ENCODE measurements at regions not wholly inside any gene's neighbourhood (a gene's known extent, or its start where the extent isn't known, plus 50 kb on each side); places are given as distances from the start of the nearest gene placed in this dataset.

GRCh38 chrX:73965833-73966232 is 113.3 kb upstream of the XIST start:
- peaks cover 34% of the 10 kb centered on the region for H3K4me1 Mint-ChIP-seq
- peak; percentile 74 for DNase-seq
- peak overlapping the region; percentile 80 for H3K27ac Mint-ChIP-seq
- Histone ChIP-seq H3K4me1 (ENCODE audit: control insufficient read depth, insufficient read depth, low read length) (peaks cover 3% of the 10 kb centered on the region), H3K9ac (ENCODE audit: extremely low read depth, low read length, poor library complexity, severe bottlenecking) (no peak overlapping the region), H3K27ac (ENCODE audit: low read depth, low read length) (no peak overlapping the region), H3K4me3 (ENCODE audit: low read length) (no peak overlapping the region), H3K36me3 (ENCODE audit: control insufficient read depth, insufficient read depth, low read length) (peaks cover 14% of the 10 kb centered on the region), H3K27me3 (ENCODE audit: control insufficient read depth, insufficient read depth, low read length, poor library complexity, severe bottlenecking) (no peaks in the 10 kb centered on the region), H3K9me3 (ENCODE audit: control insufficient read depth, low read length) (no peaks in the 10 kb centered on the region)
- peaks cover 35% of the 10 kb centered on the region for H3K36me3 Mint-ChIP-seq (ENCODE audit: low read depth)
- 50% methylated on average over 2 of the region's 2 CpGs; no CpG with 5 or more reads in 1 of the 2 experiments for WGBS, 2 experiments (ENCODE audit: insufficient coverage in 1 of 2, insufficient read length in 1 of 2)
- TF ChIP-seq CTCF (conservative IDR thresholded peaks at IDR 0.05), result no peak
- no peaks in the 10 kb centered on the region for H3K27me3 Mint-ChIP-seq (ENCODE audit: insufficient read depth)
- H3K9me3 Mint-ChIP-seq, result peaks cover 7% of the 10 kb centered on the region
- no peak overlapping the region for H3K4me3 Mint-ChIP-seq

GRCh38 chrX:73964579-73964978 is 112.1 kb upstream of the XIST start:
- Mint-ChIP-seq H3K9me3 (peaks cover 3% of the 10 kb centered on the region), H3K36me3 (ENCODE audit: low read depth) (peaks cover 33% of the 10 kb centered on the region), H3K4me3 (no peak overlapping the region), H3K4me1 (peaks cover 34% of the 10 kb centered on the region), H3K27ac (peak overlapping the region; percentile 80), H3K27me3 (ENCODE audit: insufficient read depth) (no peaks in the 10 kb centered on the region)
- Histone ChIP-seq H3K4me1 (ENCODE audit: control insufficient read depth, insufficient read depth, low read length) (peaks cover 3% of the 10 kb centered on the region), H3K9me3 (ENCODE audit: control insufficient read depth, low read length) (no peaks in the 10 kb centered on the region), H3K9ac (ENCODE audit: extremely low read depth, low read length, poor library complexity, severe bottlenecking) (no peak overlapping the region), H3K36me3 (ENCODE audit: control insufficient read depth, insufficient read depth, low read length) (peaks cover 6% of the 10 kb centered on the region), H3K4me3 (ENCODE audit: low read length) (no peak overlapping the region), H3K27me3 (ENCODE audit: control insufficient read depth, insufficient read depth, low read length, poor library complexity, severe bottlenecking) (no peaks in the 10 kb centered on the region), H3K27ac (ENCODE audit: low read depth, low read length) (no peak overlapping the region)
- WGBS, 2 experiments (ENCODE audit: insufficient coverage in 1 of 2, insufficient read length in 1 of 2), result 95% methylated on average over 1 of the region's 1 CpG; no CpG with 5 or more reads in 1 of the 2 experiments
- TF ChIP-seq CTCF (conservative IDR thresholded peaks at IDR 0.05), result no peak
- no peak for DNase-seq

- H3K4me3 Mint-ChIP-seq, result no peak overlapping the region
- peaks cover 6% of the 10 kb centered on the region for H3K36me3 ChIP-seq (ENCODE audit: control insufficient read depth, insufficient read depth, low read length)
- 93 to 95% methylated on average over 5 to 9 of the region's 9 CpGs for WGBS, 2 experiments (ENCODE audit: insufficient coverage in 1 of 2, insufficient read length in 1 of 2)
- DNase-seq, result no peak
- no peak for TF ChIP-seq CTCF (conservative IDR thresholded peaks at IDR 0.05)
- H3K9ac ChIP-seq (ENCODE audit: extremely low read depth, low read length, poor library complexity, severe bottlenecking), result no peak overlapping the region
- H3K36me3 Mint-ChIP-seq (ENCODE audit: low read depth), result peaks cover 35% of the 10 kb centered on the region
- H3K27ac Mint-ChIP-seq, result peak overlapping the region; percentile 83
- H3K27me3 Mint-ChIP-seq (ENCODE audit: insufficient read depth), result no peaks in the 10 kb centered on the region
- H3K4me1 Mint-ChIP-seq, result peaks cover 34% of the 10 kb centered on the region
- no peak overlapping the region for H3K27ac ChIP-seq (ENCODE audit: low read depth, low read length)
- H3K9me3 Mint-ChIP-seq, result no peaks in the 10 kb centered on the region
- peaks cover 3% of the 10 kb centered on the region for H3K4me1 ChIP-seq (ENCODE audit: control insufficient read depth, insufficient read depth, low read length)
- no peaks in the 10 kb centered on the region for H3K9me3 ChIP-seq (ENCODE audit: control insufficient read depth, low read length)
- no peaks in the 10 kb centered on the region for H3K27me3 ChIP-seq (ENCODE audit: control insufficient read depth, insufficient read depth, low read length, poor library complexity, severe bottlenecking)
- no peak overlapping the region for H3K4me3 ChIP-seq (ENCODE audit: low read length)
Measured at GRCh38 chrX:73963682-73964081, 111.2 kb upstream of the XIST start.
